Sigmoid colon (tissue), 6 donors: ENCODE measurements at regions not wholly inside any gene's neighbourhood (a gene's known extent, or its start where the extent isn't known, plus 50 kb on each side); places are given as distances from the start of the nearest gene placed in this dataset.

Source experiments
- DNase-seq: peaks from one replicate; pipeline ENCODE4 v3.0.0-alpha.2; 2019
- H3K27ac ChIP-seq, 4 donors: fragments of 200-600 bp; sonication (generic); one replicate each; pipeline ENCODE4 v1.5.1; 2016 to 2019; ENCODE audit warnings: mild to moderate bottlenecking in 1 of 4
- H3K27me3 ChIP-seq, 3 donors: fragments of 200-600 bp; sonication (generic); one replicate each; pipeline ENCODE4 v1.5.1; 2019; ENCODE audit warnings: mild to moderate bottlenecking in 1 of 3
- H3K36me3 ChIP-seq, 4 donors: fragments of 200-600 bp; sonication (generic); one replicate each; pipeline ENCODE4 v1.5.1; 2016 to 2019
- H3K4me1 ChIP-seq, 4 donors: fragments of 200-600 bp; sonication (generic); one replicate each; pipeline ENCODE4 v1.5.1; 2017 to 2019
- H3K4me3 ChIP-seq, 4 donors: fragments of 200-600 bp; sonication (generic); one replicate each; pipeline ENCODE4 v1.5.1; 2017 to 2019; ENCODE audit warnings: mild to moderate bottlenecking in 2 of 4, moderate library complexity in 1 of 4
- H3K9me3 ChIP-seq, 4 donors: fragments of 200-600 bp in 3 of 4; sonication (generic) in 3 of 4; one replicate each; pipeline versions ENCODE4 v1.5.1 to v1.6.1; 2013 to 2019
- EP300 ChIP-seq, 4 donors: sonication (generic); formaldehyde crosslinking; IDR thresholded peaks; one replicate each; pipeline ENCODE4 v1.6.1; 2017; ENCODE audit warnings: antibody characterized with exemption in 4 of 4
- POLR2A ChIP-seq, 2 donors: fragments of 450-650 bp; IDR thresholded peaks; one replicate each; pipeline ENCODE4 v1.6.1; 2016; ENCODE audit warnings: antibody characterized with exemption in 2 of 2, mild to moderate bottlenecking in 2 of 2, moderate library complexity in 2 of 2
- POLR2AphosphoS5 ChIP-seq, 4 donors: sonication (generic); formaldehyde crosslinking; IDR thresholded peaks; one replicate each; pipeline ENCODE4 v1.6.1; 2017; ENCODE audit warnings: antibody characterized with exemption in 4 of 4
- WGBS, 2 donors: extraction: QIAGEN DNeasy Blood & Tissue Kit; methylation state at CpG; one replicate each; pipeline ENCODE4 v1.1.7; 2013; 5-methylcytosine and 5-hydroxymethylcytosine counted together
- intact Hi-C: fragments of 100-400 bp; cut with DNase I; formaldehyde crosslinking; loops from one replicate; pipeline ENCODE4 v1.15.1; 2023
- TF ChIP-seq, protein P1 (sequence below), 4 experiments: fragments of 450-650 bp in 3 of 4; fragments of 200-600 bp in 1 of 4; IDR thresholded peaks; one replicate each; pipeline ENCODE4 v1.5.1; 2016 to 2019; ENCODE audit warnings: antibody characterized with exemption in 4 of 4, mild to moderate bottlenecking in 3 of 4, moderate library complexity in 2 of 4
- donor health status: healthy with polysubstance abuse.
- donor health status: healthy.

- Histone ChIP-seq H3K27me3 (no peaks in the 10 kb centered on the region), H3K9me3 (no peaks in the 10 kb centered on the region), H3K27ac (no peak overlapping the region), H3K36me3 (no peaks in the 10 kb centered on the region), H3K4me1 (peaks cover 0 to 17% (median 7%) of the 10 kb centered on the region in 4 donors), H3K4me3 (no peak overlapping the region)
- DNase-seq, result no peak
- intact Hi-C loops, result no loop called here
- TF ChIP-seq POLR2A (IDR thresholded peaks at IDR 0.05) (no peak), POLR2AphosphoS5 (IDR thresholded peaks at IDR 0.05) (no peak), EP300 (IDR thresholded peaks at IDR 0.05) (no peak)
- TF ChIP-seq, protein P1, sequence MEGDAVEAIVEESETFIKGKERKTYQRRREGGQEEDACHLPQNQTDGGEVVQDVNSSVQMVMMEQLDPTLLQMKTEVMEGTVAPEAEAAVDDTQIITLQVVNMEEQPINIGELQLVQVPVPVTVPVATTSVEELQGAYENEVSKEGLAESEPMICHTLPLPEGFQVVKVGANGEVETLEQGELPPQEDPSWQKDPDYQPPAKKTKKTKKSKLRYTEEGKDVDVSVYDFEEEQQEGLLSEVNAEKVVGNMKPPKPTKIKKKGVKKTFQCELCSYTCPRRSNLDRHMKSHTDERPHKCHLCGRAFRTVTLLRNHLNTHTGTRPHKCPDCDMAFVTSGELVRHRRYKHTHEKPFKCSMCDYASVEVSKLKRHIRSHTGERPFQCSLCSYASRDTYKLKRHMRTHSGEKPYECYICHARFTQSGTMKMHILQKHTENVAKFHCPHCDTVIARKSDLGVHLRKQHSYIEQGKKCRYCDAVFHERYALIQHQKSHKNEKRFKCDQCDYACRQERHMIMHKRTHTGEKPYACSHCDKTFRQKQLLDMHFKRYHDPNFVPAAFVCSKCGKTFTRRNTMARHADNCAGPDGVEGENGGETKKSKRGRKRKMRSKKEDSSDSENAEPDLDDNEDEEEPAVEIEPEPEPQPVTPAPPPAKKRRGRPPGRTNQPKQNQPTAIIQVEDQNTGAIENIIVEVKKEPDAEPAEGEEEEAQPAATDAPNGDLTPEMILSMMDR (IDR thresholded peaks at IDR 0.05), result no peak
These were observed 101.5 kb upstream of the TMEM72 start for GRCh38 chr10:44809647-44810046.

- Histone ChIP-seq H3K9me3 (no peaks in the 10 kb centered on the region), H3K27me3 (no peaks in the 10 kb centered on the region), H3K36me3 (no peaks in the 10 kb centered on the region), H3K4me3 (no peak overlapping the region), H3K27ac (no peak overlapping the region), H3K4me1 (peaks cover 0 to 13% (median 4%) of the 10 kb centered on the region in 4 donors)
- no peak for DNase-seq
- 57 to 74% methylated on average over 3 of the region's 3 CpGs for WGBS, 2 donors
- TF ChIP-seq POLR2A (IDR thresholded peaks at IDR 0.05), result no peak
- TF ChIP-seq, protein P1 (IDR thresholded peaks at IDR 0.05), result no peak
- no peak for TF ChIP-seq POLR2AphosphoS5 (IDR thresholded peaks at IDR 0.05)
- no peak for TF ChIP-seq EP300 (IDR thresholded peaks at IDR 0.05)
- intact Hi-C loops, result no loop called here
These were observed 100.1 kb upstream of the TMEM72 start for GRCh38 chr10:44811072-44811471.

- TF ChIP-seq POLR2AphosphoS5 (IDR thresholded peaks at IDR 0.05) (no peak), EP300 (IDR thresholded peaks at IDR 0.05) (no peak), POLR2A (IDR thresholded peaks at IDR 0.05) (no peak)
- TF ChIP-seq, protein P1 (IDR thresholded peaks at IDR 0.05), result no peak
- Histone ChIP-seq H3K9me3 (no peaks in the 10 kb centered on the region), H3K27ac (no peak overlapping the region), H3K4me1 (no peaks in the 10 kb centered on the region), H3K36me3 (no peaks in the 10 kb centered on the region), H3K27me3 (no peaks in the 10 kb centered on the region), H3K4me3 (no peak overlapping the region)
- DNase-seq, result no peak
- WGBS, 2 donors, result 90 to 92% methylated on average over 3 of the region's 3 CpGs
- intact Hi-C loops, result no loop called here
These were observed 97.9 kb upstream of the TMEM72 start for GRCh38 chr10:44813201-44813600.

DNA sequence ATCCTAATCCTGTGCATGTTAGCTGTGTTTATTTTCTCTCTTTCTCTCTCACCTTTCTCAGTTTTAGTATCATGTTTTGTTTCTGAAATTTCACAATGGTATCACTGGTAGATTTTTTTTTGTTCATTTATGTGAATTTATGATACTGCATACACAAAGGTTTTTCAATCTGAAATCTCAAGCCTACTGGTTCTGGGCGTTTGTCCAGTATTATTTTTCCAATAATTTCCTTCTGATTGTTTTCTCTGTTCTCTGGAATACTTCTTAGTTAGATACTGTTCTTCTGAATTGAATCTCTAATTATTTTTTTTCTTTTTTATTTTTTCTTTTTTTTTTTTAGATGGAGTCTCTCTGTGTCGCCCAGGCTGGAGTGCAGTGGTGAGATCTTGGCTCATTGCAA lies 96.2 kb upstream of the TMEM72 start:
- Histone ChIP-seq H3K4me1 (peaks cover 0 to 7% (median 0%) of the 10 kb centered on the region in 4 donors), H3K9me3 (no peaks in the 10 kb centered on the region), H3K27ac (no peak overlapping the region), H3K27me3 (no peaks in the 10 kb centered on the region), H3K36me3 (no peaks in the 10 kb centered on the region), H3K4me3 (no peak overlapping the region)
- TF ChIP-seq POLR2AphosphoS5 (IDR thresholded peaks at IDR 0.05) (no peak), EP300 (IDR thresholded peaks at IDR 0.05) (no peak), POLR2A (IDR thresholded peaks at IDR 0.05) (no peak)
- TF ChIP-seq, protein P1 (IDR thresholded peaks at IDR 0.05), result no peak
- no peak for DNase-seq
- intact Hi-C loops, result no loop called here
- WGBS, 2 donors, result 89 to 93% methylated on average over 2 of the region's 2 CpGs

DNA sequence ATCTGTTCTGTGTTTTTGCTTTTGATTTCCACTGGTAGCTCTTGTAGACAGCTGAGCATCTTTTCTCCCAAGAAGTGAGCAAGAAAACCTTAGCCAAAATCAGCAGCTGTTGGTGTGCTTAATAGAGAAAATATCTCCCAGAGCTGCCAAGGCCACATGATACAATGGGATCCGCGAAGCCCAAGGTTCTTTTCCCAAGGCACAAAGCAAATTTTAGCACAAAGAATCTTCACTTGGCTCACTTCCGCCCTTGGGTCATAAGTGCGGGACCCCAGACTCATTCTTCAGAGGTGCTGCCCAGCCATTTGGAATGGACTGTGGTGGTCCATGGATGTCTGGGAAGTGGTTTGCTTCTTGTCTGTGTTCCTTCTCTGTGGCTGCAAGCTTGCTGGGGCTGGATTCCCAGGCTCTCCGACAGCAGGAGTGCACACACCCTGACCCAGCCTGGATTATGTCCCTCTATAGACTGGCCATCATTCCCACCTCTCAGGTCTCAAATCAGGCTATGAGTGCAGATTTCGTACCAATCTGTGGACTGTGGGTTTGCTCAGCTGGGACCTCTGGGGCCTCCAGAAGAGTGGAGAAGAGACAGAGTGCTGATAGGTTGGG lies 93.0 kb upstream of the TMEM72 start:
- intact Hi-C loops, result no loop called here

More for the DNA sequence above, 93.0 kb upstream of the TMEM72 start:
- TF ChIP-seq POLR2AphosphoS5 (IDR thresholded peaks at IDR 0.05) (no peak), POLR2A (IDR thresholded peaks at IDR 0.05) (no peak), EP300 (IDR thresholded peaks at IDR 0.05) (no peak)
- TF ChIP-seq, protein P1 (IDR thresholded peaks at IDR 0.05), result no peak
- Histone ChIP-seq H3K4me1 (peaks cover 0 to 12% (median 2%) of the 10 kb centered on the region in 4 donors), H3K27ac (no peak overlapping the region), H3K36me3 (no peaks in the 10 kb centered on the region), H3K27me3 (no peaks in the 10 kb centered on the region), H3K9me3 (no peaks in the 10 kb centered on the region), H3K4me3 (no peak overlapping the region)
- no peak for DNase-seq
- 83 to 86% methylated on average over 6 of the region's 6 CpGs for WGBS, 2 donors
